IPS-20b (cell line): ENCODE measurements at regions not wholly inside any gene's neighbourhood (a gene's known extent, or its start where the extent isn't known, plus 50 kb on each side); places are given as distances from the start of the nearest gene placed in this dataset.
"Not testable (repeated sequence)": the region's sequence is repeated elsewhere in the genome, so short reads cannot be mapped to it uniquely, and the experiment has no call there.

Experiments
- H3K27ac ChIP-seq: one replicate; pipeline ENCODE4 v1.5.1; 2013; ENCODE audit warnings: low read length
- H3K27me3 ChIP-seq: 2 replicates; pipeline ENCODE4 v1.6.1; 2013; ENCODE audit warnings: mild to moderate bottlenecking, low read length, inconsistent platforms; ENCODE audit not compliant: insufficient read depth
- H3K36me3 ChIP-seq: 2 replicates; pipeline ENCODE4 v1.6.1; 2013; ENCODE audit warnings: low read depth, mild to moderate bottlenecking, inconsistent platforms, low read length, moderate library complexity; ENCODE audit not compliant: insufficient read depth
- H3K4me1 ChIP-seq: 2 replicates; pipeline ENCODE4 v1.6.1; 2013; ENCODE audit warnings: mild to moderate bottlenecking, control low read depth, inconsistent platforms, low read length, moderate library complexity; ENCODE audit not compliant: insufficient read depth
- H3K4me3 ChIP-seq: 2 replicates; pipeline ENCODE4 v1.5.1; 2013; ENCODE audit warnings: mild to moderate bottlenecking, low read length, inconsistent platforms
- H3K9ac ChIP-seq: 2 replicates; pipeline ENCODE4 v1.6.1; 2013; ENCODE audit warnings: low read depth, mild to moderate bottlenecking, inconsistent platforms, low read length, moderate library complexity
- H3K9me3 ChIP-seq: 2 replicates; pipeline ENCODE4 v1.6.1; 2013; ENCODE audit warnings: mild to moderate bottlenecking, low read depth, low read length, inconsistent platforms; ENCODE audit not compliant: insufficient read depth

- Histone ChIP-seq H3K27ac (no peak overlapping the region), H3K36me3 (no peaks in the 10 kb centered on the region), H3K27me3 (no peaks in the 10 kb centered on the region), H3K4me1 (no peaks in the 10 kb centered on the region), H3K9ac (no peak overlapping the region), H3K4me3 (no peak overlapping the region), H3K9me3 (no peaks in the 10 kb centered on the region; the same call in 1 of the 2 replicates)
These were observed 91.8 kb upstream of the LRFN2 start for GRCh38 chr6:40678941-40679340.

- Histone ChIP-seq H3K4me3 (no peak overlapping the region), H3K9ac (no peak overlapping the region), H3K4me1 (no peaks in the 10 kb centered on the region), H3K36me3 (no peaks in the 10 kb centered on the region), H3K9me3 (no peaks in the 10 kb centered on the region; the same call in 1 of the 2 replicates), H3K27ac (no peak overlapping the region), H3K27me3 (no peaks in the 10 kb centered on the region)
These were observed 87.0 kb upstream of the LRFN2 start for GRCh38 chr6:40674170-40674569.

GRCh38 chr6:40672087-40672486 is 84.9 kb upstream of the LRFN2 start:
- H3K9me3 ChIP-seq = no peaks in the 10 kb centered on the region
- H3K27me3 ChIP-seq = no peaks in the 10 kb centered on the region
- no peaks in the 10 kb centered on the region for H3K36me3 ChIP-seq
- H3K4me3 ChIP-seq = no peak overlapping the region
- H3K27ac ChIP-seq = no peak overlapping the region
- no peaks in the 10 kb centered on the region for H3K4me1 ChIP-seq
- no peak overlapping the region for H3K9ac ChIP-seq

GRCh38 chr6:40671694-40672050 is 84.5 kb upstream of the LRFN2 start:
- no peaks in the 10 kb centered on the region for H3K27me3 ChIP-seq
- no peaks in the 10 kb centered on the region for H3K4me1 ChIP-seq
- no peak overlapping the region for H3K27ac ChIP-seq
- H3K9me3 ChIP-seq = no peaks in the 10 kb centered on the region
- no peaks in the 10 kb centered on the region for H3K36me3 ChIP-seq
- no peak overlapping the region for H3K9ac ChIP-seq
- no peak overlapping the region for H3K4me3 ChIP-seq

GRCh38 chr6:40671001-40671693 is 84.0 kb upstream of the LRFN2 start:
- H3K36me3 ChIP-seq = no peaks in the 10 kb centered on the region
- no peak overlapping the region for H3K9ac ChIP-seq
- no peak overlapping the region for H3K27ac ChIP-seq
- H3K4me3 ChIP-seq = no peak overlapping the region
- no peaks in the 10 kb centered on the region for H3K27me3 ChIP-seq
- no peaks in the 10 kb centered on the region for H3K4me1 ChIP-seq
- no peaks in the 10 kb centered on the region for H3K9me3 ChIP-seq

- Histone ChIP-seq H3K9ac (no peak overlapping the region), H3K9me3 (peaks cover 12% of the 10 kb centered on the region), H3K4me1 (no peaks in the 10 kb centered on the region), H3K4me3 (no peak overlapping the region), H3K36me3 (no peaks in the 10 kb centered on the region), H3K27me3 (no peaks in the 10 kb centered on the region), H3K27ac (no peak overlapping the region)
These were observed 82.2 kb upstream of the LRFN2 start for GRCh38 chr6:40669343-40669742.

GRCh38 chr6:40668203-40668602 is 81.0 kb upstream of the LRFN2 start:
- Histone ChIP-seq H3K4me1 (no peaks in the 10 kb centered on the region), H3K27me3 (no peaks in the 10 kb centered on the region), H3K36me3 (no peaks in the 10 kb centered on the region), H3K9me3 (peaks cover 19% of the 10 kb centered on the region), H3K27ac (no peak overlapping the region), H3K9ac (no peak overlapping the region), H3K4me3 (no peak overlapping the region)

GRCh38 chr6:40666530-40666929 is 79.4 kb upstream of the LRFN2 start:
- H3K27me3 ChIP-seq = no peaks in the 10 kb centered on the region
- no peaks in the 10 kb centered on the region for H3K4me1 ChIP-seq
- H3K4me3 ChIP-seq = no peak overlapping the region
- H3K27ac ChIP-seq = no peak overlapping the region
- H3K36me3 ChIP-seq = no peaks in the 10 kb centered on the region
- peaks cover 19% of the 10 kb centered on the region for H3K9me3 ChIP-seq
- H3K9ac ChIP-seq = no peak overlapping the region

GRCh38 chr6:40661726-40662125 is 74.6 kb upstream of the LRFN2 start:
- Histone ChIP-seq H3K4me1 (no peaks in the 10 kb centered on the region), H3K9ac (no peak overlapping the region), H3K9me3 (peaks cover 19% of the 10 kb centered on the region), H3K27ac (no peak overlapping the region), H3K4me3 (no peak overlapping the region), H3K36me3 (no peaks in the 10 kb centered on the region), H3K27me3 (no peaks in the 10 kb centered on the region)

- H3K4me3 ChIP-seq, H3K9me3 ChIP-seq, H3K27me3 ChIP-seq, H3K27ac ChIP-seq, H3K9ac ChIP-seq, H3K4me1 ChIP-seq, H3K36me3 ChIP-seq: not testable (repeated sequence)
These were observed 69.6 kb upstream of the LRFN2 start for GRCh38 chr6:40656772-40657171.

GRCh38 chr6:40654828-40655227 is 67.7 kb upstream of the LRFN2 start:
- Histone ChIP-seq H3K4me3 (no peak overlapping the region), H3K4me1 (no peaks in the 10 kb centered on the region), H3K9ac (no peak overlapping the region), H3K27me3 (no peaks in the 10 kb centered on the region), H3K27ac (no peak overlapping the region), H3K36me3 (no peaks in the 10 kb centered on the region), H3K9me3 (no peaks in the 10 kb centered on the region)

GRCh38 chr6:40645043-40645442 is 57.9 kb upstream of the LRFN2 start:
- H3K27me3 ChIP-seq = no peaks in the 10 kb centered on the region
- H3K4me3 ChIP-seq = no peak overlapping the region
- no peak overlapping the region for H3K9ac ChIP-seq
- H3K27ac ChIP-seq = no peak overlapping the region
- H3K36me3 ChIP-seq = no peaks in the 10 kb centered on the region
- peaks cover 11% of the 10 kb centered on the region for H3K4me1 ChIP-seq
- H3K9me3 ChIP-seq = no peaks in the 10 kb centered on the region
